IPS-NIHi7 (cell line): ENCODE measurements at regions not wholly inside any gene's neighbourhood (a gene's known extent, or its start where the extent isn't known, plus 50 kb on each side); places are given as distances from the start of the nearest gene placed in this dataset.
A peak's percentile ranks its signal among the peaks of the same experiment; 100 is the strongest.

Experiments
- DNase-seq: peaks from one replicate; pipeline ENCODE4 v3.0.0; 2012; ENCODE audit warnings: mixed read lengths; ENCODE audit errors: extremely low spot score

GRCh38 chr3:168889666-168890065 is 773.8 kb downstream of the MECOM start:
- peak; percentile 38 for DNase-seq

- no peak for DNase-seq
These were observed 774.7 kb downstream of the MECOM start for GRCh38 chr3:168888781-168889180.

- DNase-seq: no peak
These were observed 778.5 kb downstream of the MECOM start for GRCh38 chr3:168885028-168885427.

GRCh38 chr3:168884353-168884903 is 779.1 kb downstream of the MECOM start:
- DNase-seq: no peak

- DNase-seq: no peak
These were observed 780.4 kb downstream of the MECOM start for GRCh38 chr3:168883145-168883544.

- DNase-seq: no peak
These were observed 781.7 kb downstream of the MECOM start for GRCh38 chr3:168881804-168882203.

- no peak for DNase-seq
These were observed 782.9 kb upstream of the GOLIM4 start for GRCh38 chr3:168878655-168879054.

GRCh38 chr3:168877899-168878298 is 782.2 kb upstream of the GOLIM4 start:
- DNase-seq: no peak

- DNase-seq: no peak
These were observed 780.8 kb upstream of the GOLIM4 start for GRCh38 chr3:168876346-168877035.

- DNase-seq: no peak
These were observed 777.1 kb upstream of the GOLIM4 start for GRCh38 chr3:168872826-168873225.

- DNase-seq: no peak
These were observed 775.2 kb upstream of the GOLIM4 start for GRCh38 chr3:168870892-168871291.

GRCh38 chr3:168865022-168865551 is 769.4 kb upstream of the GOLIM4 start:
- no peak for DNase-seq

- DNase-seq: no peak
These were observed 768.6 kb upstream of the GOLIM4 start for GRCh38 chr3:168864107-168865021.

- no peak for DNase-seq
These were observed 767.8 kb upstream of the GOLIM4 start for GRCh38 chr3:168863561-168863960.

- no peak for DNase-seq
These were observed 766.7 kb upstream of the GOLIM4 start for GRCh38 chr3:168862466-168862865.

GRCh38 chr3:168860592-168860991 is 764.9 kb upstream of the GOLIM4 start:
- no peak for DNase-seq

GRCh38 chr3:168860028-168860427 is 764.3 kb upstream of the GOLIM4 start:
- DNase-seq: no peak

GRCh38 chr3:168859574-168859973 is 763.9 kb upstream of the GOLIM4 start:
- DNase-seq: no peak

GRCh38 chr3:168859143-168859542 is 763.4 kb upstream of the GOLIM4 start:
- DNase-seq: no peak

GRCh38 chr3:168858327-168858726 is 762.6 kb upstream of the GOLIM4 start:
- no peak for DNase-seq

- DNase-seq: no peak
These were observed 754.4 kb upstream of the GOLIM4 start for GRCh38 chr3:168850109-168850508.

GRCh38 chr3:168847291-168847883 is 751.7 kb upstream of the GOLIM4 start:
- peak; percentile 23 for DNase-seq
